ENCODE measurements at regions not wholly inside any gene's neighbourhood (a gene's known extent, or its start where the extent isn't known, plus 50 kb on each side); places are given as distances from the start of the nearest gene placed in this dataset.

- H3K36me3 Mint-ChIP-seq, result no peaks in the 10 kb centered on the region
- H3K27ac Mint-ChIP-seq, result no peak overlapping the region
- H3K4me1 Mint-ChIP-seq, result no peaks in the 10 kb centered on the region
Measured at GRCh38 chr11:38683484-38683883, 2085.4 kb upstream of the RAG2 start.

GRCh38 chr11:38680746-38681145 is 2082.7 kb upstream of the RAG2 start:
- no peak for ATAC-seq (ENCODE audit: low read depth in 2 of 2)
- no peaks in the 10 kb centered on the region for H3K27me3 Mint-ChIP-seq
- no peaks in the 10 kb centered on the region for H3K4me1 Mint-ChIP-seq
- DNase-seq, result no peak
- no peaks in the 10 kb centered on the region for H3K36me3 Mint-ChIP-seq
- no peak overlapping the region for H3K4me3 Mint-ChIP-seq
- no peak overlapping the region for H3K4me3 ChIP-seq (ENCODE audit: low read depth, low read length)
- H3K27ac Mint-ChIP-seq, result no peak overlapping the region
- H3K9me3 ChIP-seq (ENCODE audit: control insufficient read depth in 2 of 2, low read length in 2 of 2), result peaks cover 8 to 12% of the 10 kb centered on the region in 2 experiments
- no peaks in the 10 kb centered on the region for H3K27me3 ChIP-seq (ENCODE audit: control insufficient read depth, insufficient read depth, low read length)
- H3K4me1 ChIP-seq (ENCODE audit: control insufficient read depth, insufficient read depth, low read length, poor library complexity, severe bottlenecking), result no peaks in the 10 kb centered on the region
- H3K27ac ChIP-seq (ENCODE audit: insufficient read depth, low read length, poor library complexity, severe bottlenecking), result no peak overlapping the region
- H3K9me3 Mint-ChIP-seq, result peaks cover 0 to 34% (median 7%) of the 10 kb centered on the region in 7 donors
- H3K36me3 ChIP-seq (ENCODE audit: control insufficient read depth, insufficient read depth, low read length), result no peaks in the 10 kb centered on the region

More at GRCh38 chr11:38683484-38683883, 2085.4 kb upstream of the RAG2 start:
- H3K4me1 ChIP-seq (ENCODE audit: control insufficient read depth, insufficient read depth, low read length, poor library complexity, severe bottlenecking), result no peaks in the 10 kb centered on the region
- no peak overlapping the region for H3K27ac ChIP-seq (ENCODE audit: insufficient read depth, low read length, poor library complexity, severe bottlenecking)
- peaks cover 5 to 12% of the 10 kb centered on the region in 2 experiments for H3K9me3 ChIP-seq (ENCODE audit: control insufficient read depth in 2 of 2, low read length in 2 of 2)
- DNase-seq (no peak), ATAC-seq (ENCODE audit: low read depth in 2 of 2) (no peak)
- Mint-ChIP-seq H3K4me3 (no peak overlapping the region), H3K9me3 (peaks cover 2 to 25% (median 5%) of the 10 kb centered on the region in 7 donors), H3K27me3 (no peaks in the 10 kb centered on the region)
- H3K36me3 ChIP-seq (ENCODE audit: control insufficient read depth, insufficient read depth, low read length), result no peaks in the 10 kb centered on the region
- H3K27me3 ChIP-seq (ENCODE audit: control insufficient read depth, insufficient read depth, low read length), result no peaks in the 10 kb centered on the region
- no peak overlapping the region for H3K4me3 ChIP-seq (ENCODE audit: low read depth, low read length)

- Mint-ChIP-seq H3K27me3 (no peaks in the 10 kb centered on the region), H3K36me3 (no peaks in the 10 kb centered on the region), H3K4me1 (no peaks in the 10 kb centered on the region), H3K4me3 (no peak overlapping the region), H3K9me3 (peaks cover 0 to 40% (median 7%) of the 10 kb centered on the region in 7 donors), H3K27ac (no peak overlapping the region)
- Histone ChIP-seq H3K9me3 (ENCODE audit: control insufficient read depth in 2 of 2, low read length in 2 of 2) (peaks cover 8 to 12% of the 10 kb centered on the region in 2 experiments), H3K36me3 (ENCODE audit: control insufficient read depth, insufficient read depth, low read length) (no peaks in the 10 kb centered on the region), H3K27me3 (ENCODE audit: control insufficient read depth, insufficient read depth, low read length) (no peaks in the 10 kb centered on the region), H3K4me3 (ENCODE audit: low read depth, low read length) (no peak overlapping the region), H3K27ac (ENCODE audit: insufficient read depth, low read length, poor library complexity, severe bottlenecking) (no peak overlapping the region), H3K4me1 (ENCODE audit: control insufficient read depth, insufficient read depth, low read length, poor library complexity, severe bottlenecking) (no peaks in the 10 kb centered on the region)
- no peak for ATAC-seq (ENCODE audit: low read depth in 2 of 2)
- no peak for DNase-seq
Measured at GRCh38 chr11:38680166-38680565, 2082.1 kb upstream of the RAG2 start.

- no peaks in the 10 kb centered on the region for H3K4me1 Mint-ChIP-seq
- Histone ChIP-seq H3K36me3 (ENCODE audit: control insufficient read depth, insufficient read depth, low read length) (no peaks in the 10 kb centered on the region), H3K4me3 (ENCODE audit: low read depth, low read length) (no peak overlapping the region), H3K9me3 (ENCODE audit: control insufficient read depth in 2 of 2, low read length in 2 of 2) (peaks cover 3 to 9% of the 10 kb centered on the region in 2 experiments), H3K27me3 (ENCODE audit: control insufficient read depth, insufficient read depth, low read length) (no peaks in the 10 kb centered on the region), H3K27ac (ENCODE audit: insufficient read depth, low read length, poor library complexity, severe bottlenecking) (no peak overlapping the region), H3K4me1 (ENCODE audit: control insufficient read depth, insufficient read depth, low read length, poor library complexity, severe bottlenecking) (no peaks in the 10 kb centered on the region)
- H3K4me3 Mint-ChIP-seq, result no peak overlapping the region
- H3K36me3 Mint-ChIP-seq, result no peaks in the 10 kb centered on the region
- H3K9me3 Mint-ChIP-seq, result peaks cover 6 to 43% (median 8%) of the 10 kb centered on the region in 7 donors
- ATAC-seq (ENCODE audit: low read depth in 2 of 2) (no peak), DNase-seq (no peak)
- no peaks in the 10 kb centered on the region for H3K27me3 Mint-ChIP-seq
- H3K27ac Mint-ChIP-seq, result no peak overlapping the region
Measured at GRCh38 chr11:38672445-38672844, 2074.4 kb upstream of the RAG2 start.

- Mint-ChIP-seq H3K9me3 (peaks cover 0 to 28% (median 6%) of the 10 kb centered on the region in 7 donors), H3K4me3 (no peak overlapping the region)
Measured at GRCh38 chr11:38667359-38667758, 2069.3 kb upstream of the RAG2 start.

GRCh38 chr11:38648604-38649003 is 2050.6 kb upstream of the RAG2 start:
- Histone ChIP-seq H3K36me3 (ENCODE audit: control insufficient read depth, insufficient read depth, low read length) (no peaks in the 10 kb centered on the region), H3K4me3 (ENCODE audit: low read depth, low read length) (no peak overlapping the region), H3K9me3 (ENCODE audit: control insufficient read depth in 2 of 2, low read length in 2 of 2) (peaks cover 0 to 2% of the 10 kb centered on the region in 2 experiments), H3K27me3 (ENCODE audit: control insufficient read depth, insufficient read depth, low read length) (no peaks in the 10 kb centered on the region), H3K27ac (ENCODE audit: insufficient read depth, low read length, poor library complexity, severe bottlenecking) (no peak overlapping the region), H3K4me1 (ENCODE audit: control insufficient read depth, insufficient read depth, low read length, poor library complexity, severe bottlenecking) (no peaks in the 10 kb centered on the region)
- H3K27ac Mint-ChIP-seq, result no peak overlapping the region
- no peaks in the 10 kb centered on the region for H3K4me1 Mint-ChIP-seq
- no peak for DNase-seq
- no peak for ATAC-seq (ENCODE audit: low read depth in 2 of 2)
- no peaks in the 10 kb centered on the region for H3K36me3 Mint-ChIP-seq
- H3K4me3 Mint-ChIP-seq, result no peak overlapping the region
- peaks cover 0 to 8% (median 3%) of the 10 kb centered on the region in 7 donors for H3K9me3 Mint-ChIP-seq
- no peaks in the 10 kb centered on the region for H3K27me3 Mint-ChIP-seq

More at GRCh38 chr11:38667359-38667758, 2069.3 kb upstream of the RAG2 start:
- no peaks in the 10 kb centered on the region for H3K36me3 ChIP-seq (ENCODE audit: control insufficient read depth, insufficient read depth, low read length)
- Mint-ChIP-seq H3K27ac (no peak overlapping the region), H3K27me3 (no peaks in the 10 kb centered on the region), H3K4me1 (no peaks in the 10 kb centered on the region), H3K36me3 (no peaks in the 10 kb centered on the region)
- DNase-seq (no peak), ATAC-seq (ENCODE audit: low read depth in 2 of 2) (no peak)
- H3K9me3 ChIP-seq (ENCODE audit: control insufficient read depth in 2 of 2, low read length in 2 of 2), result peaks cover 0 to 10% of the 10 kb centered on the region in 2 experiments
- no peaks in the 10 kb centered on the region for H3K4me1 ChIP-seq (ENCODE audit: control insufficient read depth, insufficient read depth, low read length, poor library complexity, severe bottlenecking)
- no peak overlapping the region for H3K4me3 ChIP-seq (ENCODE audit: low read depth, low read length)
- no peak overlapping the region for H3K27ac ChIP-seq (ENCODE audit: insufficient read depth, low read length, poor library complexity, severe bottlenecking)
- no peaks in the 10 kb centered on the region for H3K27me3 ChIP-seq (ENCODE audit: control insufficient read depth, insufficient read depth, low read length)

- Histone ChIP-seq H3K27me3 (ENCODE audit: control insufficient read depth, insufficient read depth, low read length) (no peaks in the 10 kb centered on the region), H3K4me3 (ENCODE audit: low read depth, low read length) (no peak overlapping the region), H3K36me3 (ENCODE audit: control insufficient read depth, insufficient read depth, low read length) (no peaks in the 10 kb centered on the region), H3K9me3 (ENCODE audit: control insufficient read depth in 2 of 2, low read length in 2 of 2) (peaks cover 2 to 20% of the 10 kb centered on the region in 2 experiments), H3K27ac (ENCODE audit: insufficient read depth, low read length, poor library complexity, severe bottlenecking) (no peak overlapping the region), H3K4me1 (ENCODE audit: control insufficient read depth, insufficient read depth, low read length, poor library complexity, severe bottlenecking) (no peaks in the 10 kb centered on the region)
- Mint-ChIP-seq H3K4me1 (no peaks in the 10 kb centered on the region), H3K9me3 (peaks cover 0 to 12% (median 4%) of the 10 kb centered on the region in 7 donors), H3K27ac (no peak overlapping the region), H3K27me3 (peaks cover 4% of the 10 kb centered on the region), H3K36me3 (no peaks in the 10 kb centered on the region), H3K4me3 (no peak overlapping the region)
- no peak for ATAC-seq (ENCODE audit: low read depth in 2 of 2)
- DNase-seq, result no peak
Measured at GRCh38 chr11:38646382-38646781, 2048.3 kb upstream of the RAG2 start.

GRCh38 chr11:38640854-38641253 is 2042.8 kb upstream of the RAG2 start:
- H3K27ac ChIP-seq (ENCODE audit: insufficient read depth, low read length, poor library complexity, severe bottlenecking), result no peak overlapping the region
- Mint-ChIP-seq H3K27me3 (peaks cover 5% of the 10 kb centered on the region), H3K4me3 (no peak overlapping the region), H3K36me3 (no peaks in the 10 kb centered on the region), H3K27ac (no peak overlapping the region), H3K4me1 (no peaks in the 10 kb centered on the region), H3K9me3 (peaks cover 0 to 34% (median 8%) of the 10 kb centered on the region in 7 donors)
- DNase-seq (no peak), ATAC-seq (ENCODE audit: low read depth in 2 of 2) (no peak)
- no peaks in the 10 kb centered on the region for H3K27me3 ChIP-seq (ENCODE audit: control insufficient read depth, insufficient read depth, low read length)
- H3K9me3 ChIP-seq (ENCODE audit: control insufficient read depth in 2 of 2, low read length in 2 of 2), result peaks cover 2 to 20% of the 10 kb centered on the region in 2 experiments
- H3K4me1 ChIP-seq (ENCODE audit: control insufficient read depth, insufficient read depth, low read length, poor library complexity, severe bottlenecking), result no peaks in the 10 kb centered on the region
- no peak overlapping the region for H3K4me3 ChIP-seq (ENCODE audit: low read depth, low read length)
- H3K36me3 ChIP-seq (ENCODE audit: control insufficient read depth, insufficient read depth, low read length), result no peaks in the 10 kb centered on the region
